Stimulated activated CD4-positive, alpha-beta T cell treated with anti-CD3 and anti-CD28 coated beads, Interleukin-12 subunit alpha, Interleukin-12 subunit beta, amount 100 ng/mL, for 4 hours (primary cell): ENCODE measurements at regions not wholly inside any gene's neighbourhood (a gene's known extent, or its start where the extent isn't known, plus 50 kb on each side); places are given as distances from the start of the nearest gene placed in this dataset.

Experiments
- DNase-seq: peaks from one replicate; pipeline ENCODE4 v3.0.0-alpha.2; 2020

- no peak for DNase-seq
These were observed 62.9 kb upstream of the NTM start for GRCh38 chr11:131307506-131307905.

- DNase-seq: no peak
These were observed 60.6 kb upstream of the NTM start for GRCh38 chr11:131309776-131310175.

DNA sequence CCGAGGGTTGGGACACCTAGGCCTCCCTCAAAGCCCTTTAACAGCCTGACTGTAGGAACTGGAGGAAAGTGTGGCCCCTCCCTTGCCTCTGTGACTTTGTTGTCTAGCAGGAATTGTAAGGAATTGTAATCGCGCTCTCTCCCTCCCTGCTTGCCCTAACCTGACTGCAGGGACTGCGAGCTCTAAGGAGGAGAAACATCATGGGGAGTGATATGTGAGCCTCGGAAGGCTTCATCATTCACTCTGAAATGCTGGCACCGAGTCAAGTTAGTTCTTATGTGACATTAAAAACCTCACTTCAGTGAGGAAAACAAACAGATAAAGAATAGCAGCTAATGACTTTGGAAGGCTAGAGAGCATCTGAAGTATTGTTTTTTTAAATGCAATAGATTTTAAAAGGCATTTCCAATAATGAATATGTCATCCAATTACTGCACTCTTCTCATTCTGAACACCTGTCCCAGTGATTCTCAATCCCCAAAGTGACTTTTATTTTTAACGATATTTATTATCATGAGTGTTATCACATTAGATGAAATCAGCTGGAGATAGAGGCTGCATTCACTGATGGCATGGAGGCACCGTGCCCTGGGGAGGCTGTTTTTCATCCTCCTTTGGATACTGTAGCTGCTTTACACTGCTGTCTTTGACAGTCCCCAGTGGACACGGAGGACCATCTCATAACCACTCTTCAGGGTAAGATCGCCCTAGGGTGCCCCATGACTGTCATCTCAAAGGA lies 58.5 kb upstream of the NTM start:
- DNase-seq: no peak
